ENCODE measurements at regions not wholly inside any gene's neighbourhood (a gene's known extent, or its start where the extent isn't known, plus 50 kb on each side); places are given as distances from the start of the nearest gene placed in this dataset.
"Not testable (repeated sequence)": the region's sequence is repeated elsewhere in the genome, so short reads cannot be mapped to it uniquely, and the experiment has no call there.

GRCh38 chr12:59484575-59484974 lies 111.3 kb upstream of the SLC16A7 start:
- DNase-seq (ENCODE audit: low read depth), result no peak
- no peak for TF ChIP-seq CTCF (IDR thresholded peaks at IDR 0.05; ENCODE audit: low read depth, low read length, missing control alignments)
- H3K4me3 ChIP-seq (ENCODE audit: low read depth, low read length), result no peak overlapping the region

- not testable (repeated sequence) for DNase-seq (ENCODE audit: low read depth); H3K4me3 ChIP-seq (ENCODE audit: low read depth, low read length)
Measured at GRCh38 chr12:59474236-59474635, 121.6 kb upstream of the SLC16A7 start.

- H3K4me3 ChIP-seq (ENCODE audit: low read depth, low read length), result no peak overlapping the region
- TF ChIP-seq CTCF (IDR thresholded peaks at IDR 0.05; ENCODE audit: low read depth, low read length, missing control alignments), result no peak
- DNase-seq (ENCODE audit: low read depth), result peak; percentile 2
Measured at GRCh38 chr12:59472273-59472672, 123.6 kb upstream of the SLC16A7 start.

- DNase-seq (ENCODE audit: low read depth), result no peak
- H3K4me3 ChIP-seq (ENCODE audit: low read depth, low read length), result no peak overlapping the region
- no peak for TF ChIP-seq CTCF (IDR thresholded peaks at IDR 0.05; ENCODE audit: low read depth, low read length, missing control alignments)
Measured at GRCh38 chr12:59459966-59460660, 135.7 kb upstream of the SLC16A7 start.

- no peak overlapping the region for H3K4me3 ChIP-seq (ENCODE audit: low read depth, low read length)
- no peak for TF ChIP-seq CTCF (IDR thresholded peaks at IDR 0.05; ENCODE audit: low read depth, low read length, missing control alignments)
- DNase-seq (ENCODE audit: low read depth), result no peak
Measured at GRCh38 chr12:59453475-59453874, 142.4 kb upstream of the SLC16A7 start.

- H3K4me3 ChIP-seq (ENCODE audit: low read depth, low read length), result no peak overlapping the region
Measured at GRCh38 chr12:59452746-59453145, 143.1 kb upstream of the SLC16A7 start.

GRCh38 chr12:59452259-59452658 lies 143.6 kb upstream of the SLC16A7 start:
- no peak for DNase-seq (ENCODE audit: low read depth)
- no peak overlapping the region for H3K4me3 ChIP-seq (ENCODE audit: low read depth, low read length)
- TF ChIP-seq CTCF (IDR thresholded peaks at IDR 0.05; ENCODE audit: low read depth, low read length, missing control alignments), result no peak

More at GRCh38 chr12:59452746-59453145, 143.1 kb upstream of the SLC16A7 start:
- no peak for DNase-seq (ENCODE audit: low read depth)
- no peak for TF ChIP-seq CTCF (IDR thresholded peaks at IDR 0.05; ENCODE audit: low read depth, low read length, missing control alignments)
